ENCODE measurements at regions not wholly inside any gene's neighbourhood (a gene's known extent, or its start where the extent isn't known, plus 50 kb on each side); places are given as distances from the start of the nearest gene placed in this dataset.

GRCh38 chr2:105537920-105538319 is 139.1 kb upstream of the FHL2 start:
- no peak for TF ChIP-seq CEBPB (IDR thresholded peaks at IDR 0.05)
- no peak for TF ChIP-seq TCF12 (IDR thresholded peaks at IDR 0.05; ENCODE audit: low read depth)
- no peak for TF ChIP-seq TEAD4 (IDR thresholded peaks at IDR 0.05)
- TF ChIP-seq REST (IDR thresholded peaks at IDR 0.05; ENCODE audit: low read depth): no peak
- no peak for TF ChIP-seq RAD21 (IDR thresholded peaks at IDR 0.05; ENCODE audit: low read depth)
- no peak for TF ChIP-seq EP300 (IDR thresholded peaks at IDR 0.05; ENCODE audit: borderline replicate concordance)
